ENCODE measurements at regions not wholly inside any gene's neighbourhood (a gene's known extent, or its start where the extent isn't known, plus 50 kb on each side); places are given as distances from the start of the nearest gene placed in this dataset.

DNA sequence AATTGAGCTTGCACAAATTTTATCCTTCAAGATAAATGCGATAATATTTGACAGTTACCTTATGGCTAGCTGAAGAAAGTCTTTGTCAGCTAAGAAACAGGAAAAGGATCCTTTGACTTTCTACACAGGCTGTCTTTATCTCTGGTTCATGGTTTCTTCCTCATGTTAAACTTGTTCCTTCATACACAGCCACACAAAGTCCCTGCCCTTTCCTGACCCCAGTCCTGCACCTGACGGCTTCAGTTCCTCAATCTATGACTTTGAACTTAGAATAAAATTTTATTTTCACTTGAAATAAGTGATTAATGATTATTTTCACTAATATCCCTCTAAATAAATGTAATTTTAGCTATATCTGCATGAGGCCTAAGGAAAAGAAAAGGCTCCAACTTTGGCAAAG lies 77.8 kb upstream of the PRSS1 start:
- ATAC-seq (no peak), DNase-seq (ENCODE audit: low spot score) (no peak)
- no peaks in the 10 kb centered on the region for H3K27me3 Mint-ChIP-seq (ENCODE audit: low read depth)
- H3K27ac Mint-ChIP-seq = no peak overlapping the region
- no peak overlapping the region for H3K4me3 Mint-ChIP-seq
- no peaks in the 10 kb centered on the region for H3K36me3 Mint-ChIP-seq
- H3K9me3 Mint-ChIP-seq = peaks cover 4% of the 10 kb centered on the region; the same call in 1 of the 2 replicates
- ChIA-PET POLR2A (no interaction called here), CTCF (interaction anchor here (3.0 kb wide), 1 partner anchor 112 kb away, joined by 26 read pairs; no protein-coding TSS in a partner anchor)
- H3K4me1 Mint-ChIP-seq = no peaks in the 10 kb centered on the region
- TF ChIP-seq, protein P1, sequence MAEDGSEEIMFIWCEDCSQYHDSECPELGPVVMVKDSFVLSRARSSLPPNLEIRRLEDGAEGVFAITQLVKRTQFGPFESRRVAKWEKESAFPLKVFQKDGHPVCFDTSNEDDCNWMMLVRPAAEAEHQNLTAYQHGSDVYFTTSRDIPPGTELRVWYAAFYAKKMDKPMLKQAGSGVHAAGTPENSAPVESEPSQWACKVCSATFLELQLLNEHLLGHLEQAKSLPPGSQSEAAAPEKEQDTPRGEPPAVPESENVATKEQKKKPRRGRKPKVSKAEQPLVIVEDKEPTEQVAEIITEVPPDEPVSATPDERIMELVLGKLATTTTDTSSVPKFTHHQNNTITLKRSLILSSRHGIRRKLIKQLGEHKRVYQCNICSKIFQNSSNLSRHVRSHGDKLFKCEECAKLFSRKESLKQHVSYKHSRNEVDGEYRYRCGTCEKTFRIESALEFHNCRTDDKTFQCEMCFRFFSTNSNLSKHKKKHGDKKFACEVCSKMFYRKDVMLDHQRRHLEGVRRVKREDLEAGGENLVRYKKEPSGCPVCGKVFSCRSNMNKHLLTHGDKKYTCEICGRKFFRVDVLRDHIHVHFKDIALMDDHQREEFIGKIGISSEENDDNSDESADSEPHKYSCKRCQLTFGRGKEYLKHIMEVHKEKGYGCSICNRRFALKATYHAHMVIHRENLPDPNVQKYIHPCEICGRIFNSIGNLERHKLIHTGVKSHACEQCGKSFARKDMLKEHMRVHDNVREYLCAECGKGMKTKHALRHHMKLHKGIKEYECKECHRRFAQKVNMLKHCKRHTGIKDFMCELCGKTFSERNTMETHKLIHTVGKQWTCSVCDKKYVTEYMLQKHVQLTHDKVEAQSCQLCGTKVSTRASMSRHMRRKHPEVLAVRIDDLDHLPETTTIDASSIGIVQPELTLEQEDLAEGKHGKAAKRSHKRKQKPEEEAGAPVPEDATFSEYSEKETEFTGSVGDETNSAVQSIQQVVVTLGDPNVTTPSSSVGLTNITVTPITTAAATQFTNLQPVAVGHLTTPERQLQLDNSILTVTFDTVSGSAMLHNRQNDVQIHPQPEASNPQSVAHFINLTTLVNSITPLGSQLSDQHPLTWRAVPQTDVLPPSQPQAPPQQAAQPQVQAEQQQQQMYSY (CRISPR knock-in tag; IDR thresholded peaks at IDR 0.05) = no peak
- TF ChIP-seq, protein P2, sequence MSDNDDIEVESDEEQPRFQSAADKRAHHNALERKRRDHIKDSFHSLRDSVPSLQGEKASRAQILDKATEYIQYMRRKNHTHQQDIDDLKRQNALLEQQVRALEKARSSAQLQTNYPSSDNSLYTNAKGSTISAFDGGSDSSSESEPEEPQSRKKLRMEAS (CRISPR knock-in tag; IDR thresholded peaks at IDR 0.05) = no peak
- TF ChIP-seq, protein P3, sequence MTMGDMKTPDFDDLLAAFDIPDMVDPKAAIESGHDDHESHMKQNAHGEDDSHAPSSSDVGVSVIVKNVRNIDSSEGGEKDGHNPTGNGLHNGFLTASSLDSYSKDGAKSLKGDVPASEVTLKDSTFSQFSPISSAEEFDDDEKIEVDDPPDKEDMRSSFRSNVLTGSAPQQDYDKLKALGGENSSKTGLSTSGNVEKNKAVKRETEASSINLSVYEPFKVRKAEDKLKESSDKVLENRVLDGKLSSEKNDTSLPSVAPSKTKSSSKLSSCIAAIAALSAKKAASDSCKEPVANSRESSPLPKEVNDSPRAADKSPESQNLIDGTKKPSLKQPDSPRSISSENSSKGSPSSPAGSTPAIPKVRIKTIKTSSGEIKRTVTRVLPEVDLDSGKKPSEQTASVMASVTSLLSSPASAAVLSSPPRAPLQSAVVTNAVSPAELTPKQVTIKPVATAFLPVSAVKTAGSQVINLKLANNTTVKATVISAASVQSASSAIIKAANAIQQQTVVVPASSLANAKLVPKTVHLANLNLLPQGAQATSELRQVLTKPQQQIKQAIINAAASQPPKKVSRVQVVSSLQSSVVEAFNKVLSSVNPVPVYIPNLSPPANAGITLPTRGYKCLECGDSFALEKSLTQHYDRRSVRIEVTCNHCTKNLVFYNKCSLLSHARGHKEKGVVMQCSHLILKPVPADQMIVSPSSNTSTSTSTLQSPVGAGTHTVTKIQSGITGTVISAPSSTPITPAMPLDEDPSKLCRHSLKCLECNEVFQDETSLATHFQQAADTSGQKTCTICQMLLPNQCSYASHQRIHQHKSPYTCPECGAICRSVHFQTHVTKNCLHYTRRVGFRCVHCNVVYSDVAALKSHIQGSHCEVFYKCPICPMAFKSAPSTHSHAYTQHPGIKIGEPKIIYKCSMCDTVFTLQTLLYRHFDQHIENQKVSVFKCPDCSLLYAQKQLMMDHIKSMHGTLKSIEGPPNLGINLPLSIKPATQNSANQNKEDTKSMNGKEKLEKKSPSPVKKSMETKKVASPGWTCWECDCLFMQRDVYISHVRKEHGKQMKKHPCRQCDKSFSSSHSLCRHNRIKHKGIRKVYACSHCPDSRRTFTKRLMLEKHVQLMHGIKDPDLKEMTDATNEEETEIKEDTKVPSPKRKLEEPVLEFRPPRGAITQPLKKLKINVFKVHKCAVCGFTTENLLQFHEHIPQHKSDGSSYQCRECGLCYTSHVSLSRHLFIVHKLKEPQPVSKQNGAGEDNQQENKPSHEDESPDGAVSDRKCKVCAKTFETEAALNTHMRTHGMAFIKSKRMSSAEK (CRISPR knock-in tag; IDR thresholded peaks at IDR 0.05; ENCODE audit: borderline replicate concordance) = no peak
- TF ChIP-seq TP53 (CRISPR knock-in tag; IDR thresholded peaks at IDR 0.05) = no peak
- no peak for TF ChIP-seq ATF1 (CRISPR knock-in tag; IDR thresholded peaks at IDR 0.05)
- TF ChIP-seq, protein P4, sequence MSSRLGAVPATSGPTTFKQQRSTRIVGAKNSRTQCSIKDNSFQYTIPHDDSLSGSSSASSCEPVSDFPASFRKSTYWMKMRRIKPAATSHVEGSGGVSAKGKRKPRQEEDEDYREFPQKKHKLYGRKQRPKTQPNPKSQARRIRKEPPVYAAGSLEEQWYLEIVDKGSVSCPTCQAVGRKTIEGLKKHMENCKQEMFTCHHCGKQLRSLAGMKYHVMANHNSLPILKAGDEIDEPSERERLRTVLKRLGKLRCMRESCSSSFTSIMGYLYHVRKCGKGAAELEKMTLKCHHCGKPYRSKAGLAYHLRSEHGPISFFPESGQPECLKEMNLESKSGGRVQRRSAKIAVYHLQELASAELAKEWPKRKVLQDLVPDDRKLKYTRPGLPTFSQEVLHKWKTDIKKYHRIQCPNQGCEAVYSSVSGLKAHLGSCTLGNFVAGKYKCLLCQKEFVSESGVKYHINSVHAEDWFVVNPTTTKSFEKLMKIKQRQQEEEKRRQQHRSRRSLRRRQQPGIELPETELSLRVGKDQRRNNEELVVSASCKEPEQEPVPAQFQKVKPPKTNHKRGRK (CRISPR knock-in tag; IDR thresholded peaks at IDR 0.05; ENCODE audit: borderline replicate concordance) = no peak
- TF ChIP-seq FOXK1 (CRISPR knock-in tag; IDR thresholded peaks at IDR 0.05) = no peak
- TF ChIP-seq, protein P5, sequence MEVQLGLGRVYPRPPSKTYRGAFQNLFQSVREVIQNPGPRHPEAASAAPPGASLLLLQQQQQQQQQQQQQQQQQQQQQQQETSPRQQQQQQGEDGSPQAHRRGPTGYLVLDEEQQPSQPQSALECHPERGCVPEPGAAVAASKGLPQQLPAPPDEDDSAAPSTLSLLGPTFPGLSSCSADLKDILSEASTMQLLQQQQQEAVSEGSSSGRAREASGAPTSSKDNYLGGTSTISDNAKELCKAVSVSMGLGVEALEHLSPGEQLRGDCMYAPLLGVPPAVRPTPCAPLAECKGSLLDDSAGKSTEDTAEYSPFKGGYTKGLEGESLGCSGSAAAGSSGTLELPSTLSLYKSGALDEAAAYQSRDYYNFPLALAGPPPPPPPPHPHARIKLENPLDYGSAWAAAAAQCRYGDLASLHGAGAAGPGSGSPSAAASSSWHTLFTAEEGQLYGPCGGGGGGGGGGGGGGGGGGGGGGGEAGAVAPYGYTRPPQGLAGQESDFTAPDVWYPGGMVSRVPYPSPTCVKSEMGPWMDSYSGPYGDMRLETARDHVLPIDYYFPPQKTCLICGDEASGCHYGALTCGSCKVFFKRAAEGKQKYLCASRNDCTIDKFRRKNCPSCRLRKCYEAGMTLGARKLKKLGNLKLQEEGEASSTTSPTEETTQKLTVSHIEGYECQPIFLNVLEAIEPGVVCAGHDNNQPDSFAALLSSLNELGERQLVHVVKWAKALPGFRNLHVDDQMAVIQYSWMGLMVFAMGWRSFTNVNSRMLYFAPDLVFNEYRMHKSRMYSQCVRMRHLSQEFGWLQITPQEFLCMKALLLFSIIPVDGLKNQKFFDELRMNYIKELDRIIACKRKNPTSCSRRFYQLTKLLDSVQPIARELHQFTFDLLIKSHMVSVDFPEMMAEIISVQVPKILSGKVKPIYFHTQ (CRISPR knock-in tag; IDR thresholded peaks at IDR 0.05) = no peak
- TF ChIP-seq ZNF317 (CRISPR knock-in tag; IDR thresholded peaks at IDR 0.05; ENCODE audit: borderline replicate concordance, low read depth) = no peak
- no peak for TF ChIP-seq ZBTB21 (CRISPR knock-in tag; IDR thresholded peaks at IDR 0.05; ENCODE audit: borderline replicate concordance)
- TF ChIP-seq, protein P6, sequence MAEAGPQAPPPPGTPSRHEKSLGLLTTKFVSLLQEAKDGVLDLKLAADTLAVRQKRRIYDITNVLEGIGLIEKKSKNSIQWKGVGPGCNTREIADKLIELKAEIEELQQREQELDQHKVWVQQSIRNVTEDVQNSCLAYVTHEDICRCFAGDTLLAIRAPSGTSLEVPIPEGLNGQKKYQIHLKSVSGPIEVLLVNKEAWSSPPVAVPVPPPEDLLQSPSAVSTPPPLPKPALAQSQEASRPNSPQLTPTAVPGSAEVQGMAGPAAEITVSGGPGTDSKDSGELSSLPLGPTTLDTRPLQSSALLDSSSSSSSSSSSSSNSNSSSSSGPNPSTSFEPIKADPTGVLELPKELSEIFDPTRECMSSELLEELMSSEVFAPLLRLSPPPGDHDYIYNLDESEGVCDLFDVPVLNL (CRISPR knock-in tag; IDR thresholded peaks at IDR 0.05; ENCODE audit: borderline replicate concordance, low read depth) = no peak
- TF ChIP-seq, protein P7, sequence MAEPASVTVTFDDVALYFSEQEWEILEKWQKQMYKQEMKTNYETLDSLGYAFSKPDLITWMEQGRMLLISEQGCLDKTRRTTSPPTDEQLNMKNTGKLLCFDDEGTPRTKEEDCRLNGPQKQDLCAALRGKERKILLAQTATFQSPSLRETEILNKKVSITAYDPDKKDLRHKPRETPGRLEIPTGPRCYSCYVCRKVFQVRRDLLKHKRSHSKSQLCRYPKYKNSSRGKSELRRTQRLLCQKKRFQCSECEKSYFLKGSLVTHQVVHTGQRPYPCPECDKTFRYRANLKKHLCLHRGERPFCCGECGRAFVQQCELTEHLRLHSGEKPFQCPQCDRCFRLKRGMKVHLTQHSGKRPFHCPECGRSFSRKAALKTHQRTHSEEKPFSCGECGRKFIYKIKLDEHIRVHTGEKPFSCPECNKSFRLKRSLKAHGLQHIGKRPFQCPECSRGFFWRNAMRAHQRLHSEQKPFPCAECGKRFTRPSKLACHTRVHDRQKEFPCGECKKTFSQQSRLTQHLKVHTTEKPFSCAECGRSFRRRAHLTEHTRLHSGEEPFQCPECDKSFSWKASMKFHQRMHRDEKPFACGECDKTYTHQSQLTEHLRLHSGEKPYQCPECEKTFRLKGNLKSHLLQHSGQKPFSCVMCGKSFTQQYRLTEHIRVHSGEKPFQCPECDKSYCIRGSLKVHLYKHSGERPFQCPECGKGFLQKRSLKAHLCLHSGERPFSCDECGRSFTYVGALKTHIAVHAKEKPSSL (CRISPR knock-in tag; conservative IDR thresholded peaks at IDR 0.05) = no peak
- TF ChIP-seq, protein P8, sequence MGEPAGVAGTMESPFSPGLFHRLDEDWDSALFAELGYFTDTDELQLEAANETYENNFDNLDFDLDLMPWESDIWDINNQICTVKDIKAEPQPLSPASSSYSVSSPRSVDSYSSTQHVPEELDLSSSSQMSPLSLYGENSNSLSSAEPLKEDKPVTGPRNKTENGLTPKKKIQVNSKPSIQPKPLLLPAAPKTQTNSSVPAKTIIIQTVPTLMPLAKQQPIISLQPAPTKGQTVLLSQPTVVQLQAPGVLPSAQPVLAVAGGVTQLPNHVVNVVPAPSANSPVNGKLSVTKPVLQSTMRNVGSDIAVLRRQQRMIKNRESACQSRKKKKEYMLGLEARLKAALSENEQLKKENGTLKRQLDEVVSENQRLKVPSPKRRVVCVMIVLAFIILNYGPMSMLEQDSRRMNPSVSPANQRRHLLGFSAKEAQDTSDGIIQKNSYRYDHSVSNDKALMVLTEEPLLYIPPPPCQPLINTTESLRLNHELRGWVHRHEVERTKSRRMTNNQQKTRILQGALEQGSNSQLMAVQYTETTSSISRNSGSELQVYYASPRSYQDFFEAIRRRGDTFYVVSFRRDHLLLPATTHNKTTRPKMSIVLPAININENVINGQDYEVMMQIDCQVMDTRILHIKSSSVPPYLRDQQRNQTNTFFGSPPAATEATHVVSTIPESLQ (CRISPR knock-in tag; IDR thresholded peaks at IDR 0.05) = no peak
- TF ChIP-seq, protein P9, sequence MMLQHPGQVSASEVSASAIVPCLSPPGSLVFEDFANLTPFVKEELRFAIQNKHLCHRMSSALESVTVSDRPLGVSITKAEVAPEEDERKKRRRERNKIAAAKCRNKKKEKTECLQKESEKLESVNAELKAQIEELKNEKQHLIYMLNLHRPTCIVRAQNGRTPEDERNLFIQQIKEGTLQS (CRISPR knock-in tag; conservative IDR thresholded peaks at IDR 0.05) = no peak
- TF ChIP-seq CREB1 (CRISPR knock-in tag; IDR thresholded peaks at IDR 0.05) = no peak
- TF ChIP-seq, protein P10, sequence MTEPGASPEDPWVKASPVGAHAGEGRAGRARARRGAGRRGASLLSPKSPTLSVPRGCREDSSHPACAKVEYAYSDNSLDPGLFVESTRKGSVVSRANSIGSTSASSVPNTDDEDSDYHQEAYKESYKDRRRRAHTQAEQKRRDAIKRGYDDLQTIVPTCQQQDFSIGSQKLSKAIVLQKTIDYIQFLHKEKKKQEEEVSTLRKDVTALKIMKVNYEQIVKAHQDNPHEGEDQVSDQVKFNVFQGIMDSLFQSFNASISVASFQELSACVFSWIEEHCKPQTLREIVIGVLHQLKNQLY (CRISPR knock-in tag; IDR thresholded peaks at IDR 0.05) = no peak
- no peak for TF ChIP-seq SMAD3 (CRISPR knock-in tag; IDR thresholded peaks at IDR 0.05; ENCODE audit: borderline replicate concordance)
